ENCODE measurements at regions not wholly inside any gene's neighbourhood (a gene's known extent, or its start where the extent isn't known, plus 50 kb on each side); places are given as distances from the start of the nearest gene placed in this dataset.

- TF ChIP-seq, protein P1, sequence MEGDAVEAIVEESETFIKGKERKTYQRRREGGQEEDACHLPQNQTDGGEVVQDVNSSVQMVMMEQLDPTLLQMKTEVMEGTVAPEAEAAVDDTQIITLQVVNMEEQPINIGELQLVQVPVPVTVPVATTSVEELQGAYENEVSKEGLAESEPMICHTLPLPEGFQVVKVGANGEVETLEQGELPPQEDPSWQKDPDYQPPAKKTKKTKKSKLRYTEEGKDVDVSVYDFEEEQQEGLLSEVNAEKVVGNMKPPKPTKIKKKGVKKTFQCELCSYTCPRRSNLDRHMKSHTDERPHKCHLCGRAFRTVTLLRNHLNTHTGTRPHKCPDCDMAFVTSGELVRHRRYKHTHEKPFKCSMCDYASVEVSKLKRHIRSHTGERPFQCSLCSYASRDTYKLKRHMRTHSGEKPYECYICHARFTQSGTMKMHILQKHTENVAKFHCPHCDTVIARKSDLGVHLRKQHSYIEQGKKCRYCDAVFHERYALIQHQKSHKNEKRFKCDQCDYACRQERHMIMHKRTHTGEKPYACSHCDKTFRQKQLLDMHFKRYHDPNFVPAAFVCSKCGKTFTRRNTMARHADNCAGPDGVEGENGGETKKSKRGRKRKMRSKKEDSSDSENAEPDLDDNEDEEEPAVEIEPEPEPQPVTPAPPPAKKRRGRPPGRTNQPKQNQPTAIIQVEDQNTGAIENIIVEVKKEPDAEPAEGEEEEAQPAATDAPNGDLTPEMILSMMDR (IDR thresholded peaks at IDR 0.05; ENCODE audit: low read depth, low read length) = no peak
- TF ChIP-seq EZH2phosphoT487 (IDR thresholded peaks at IDR 0.05; ENCODE audit: low read depth) = no peak
Observed at GRCh38 chr4:36775544-36775943, 469.0 kb upstream of the NWD2 start.
